Activated CD8-positive, alpha-beta memory T cell treated with anti-CD3 and anti-CD28 coated beads for 48 hours (primary cell): ENCODE measurements at regions not wholly inside any gene's neighbourhood (a gene's known extent, or its start where the extent isn't known, plus 50 kb on each side); places are given as distances from the start of the nearest gene placed in this dataset.
"Not testable (repeated sequence)": the region's sequence is repeated elsewhere in the genome, so short reads cannot be mapped to it uniquely, and the experiment has no call there.

ENCODE experiments used
- DNase-seq, 3 experiments: peaks; one replicate each; pipeline ENCODE4 v3.0.0-alpha.2; 2020; ENCODE audit warnings: low read depth in 2 of 3, low spot score in 2 of 3

- DNase-seq, result no peak
Observed at GRCh38 chr7:12002428-12002827, 170.4 kb upstream of the THSD7A start.

GRCh38 chr7:12004581-12004980 is 172.6 kb upstream of the THSD7A start:
- no peak for DNase-seq

GRCh38 chr7:12007576-12007975 is 175.6 kb upstream of the THSD7A start:
- DNase-seq, result no peak

GRCh38 chr7:12013983-12014382 is 182.0 kb upstream of the THSD7A start:
- DNase-seq, result no peak

GRCh38 chr7:12016439-12016838 is 184.4 kb upstream of the THSD7A start:
- DNase-seq, result no peak

- no peak for DNase-seq
Observed at GRCh38 chr7:12017046-12017445, 185.0 kb upstream of the THSD7A start.

- not testable (repeated sequence) for DNase-seq
Observed at GRCh38 chr7:12022011-12022410, 189.1 kb upstream of the TMEM106B start.

- DNase-seq, result no peak
Observed at GRCh38 chr7:12025246-12025645, 185.8 kb upstream of the TMEM106B start.

- no peak for DNase-seq
Observed at GRCh38 chr7:12028508-12028907, 182.6 kb upstream of the TMEM106B start.

GRCh38 chr7:12030116-12030515 is 181.0 kb upstream of the TMEM106B start:
- no peak for DNase-seq

GRCh38 chr7:12031186-12031585 is 179.9 kb upstream of the TMEM106B start:
- DNase-seq, result no peak

- no peak for DNase-seq
Observed at GRCh38 chr7:12031638-12032037, 179.5 kb upstream of the TMEM106B start.

GRCh38 chr7:12032146-12032545 is 178.9 kb upstream of the TMEM106B start:
- DNase-seq, result no peak

- not testable (repeated sequence) for DNase-seq
Observed at GRCh38 chr7:12043457-12043856, 167.6 kb upstream of the TMEM106B start.

- no peak for DNase-seq
Observed at GRCh38 chr7:12052211-12052610, 158.9 kb upstream of the TMEM106B start.

GRCh38 chr7:12053561-12053960 is 157.5 kb upstream of the TMEM106B start:
- DNase-seq, result no peak

GRCh38 chr7:12054830-12055229 is 156.3 kb upstream of the TMEM106B start:
- DNase-seq, result no peak

GRCh38 chr7:12056381-12056780 is 154.7 kb upstream of the TMEM106B start:
- DNase-seq, result no peak

- no peak for DNase-seq
Observed at GRCh38 chr7:12056977-12057376, 154.1 kb upstream of the TMEM106B start.

- DNase-seq, result no peak
Observed at GRCh38 chr7:12062062-12062461, 149.0 kb upstream of the TMEM106B start.

- DNase-seq, result no peak
Observed at GRCh38 chr7:12064586-12065127, 146.4 kb upstream of the TMEM106B start.

GRCh38 chr7:12066004-12066403 is 145.1 kb upstream of the TMEM106B start:
- no peak for DNase-seq

- no peak for DNase-seq
Observed at GRCh38 chr7:12066521-12066920, 144.6 kb upstream of the TMEM106B start.
